ENCODE measurements at regions not wholly inside any gene's neighbourhood (a gene's known extent, or its start where the extent isn't known, plus 50 kb on each side); places are given as distances from the start of the nearest gene placed in this dataset.

DNA sequence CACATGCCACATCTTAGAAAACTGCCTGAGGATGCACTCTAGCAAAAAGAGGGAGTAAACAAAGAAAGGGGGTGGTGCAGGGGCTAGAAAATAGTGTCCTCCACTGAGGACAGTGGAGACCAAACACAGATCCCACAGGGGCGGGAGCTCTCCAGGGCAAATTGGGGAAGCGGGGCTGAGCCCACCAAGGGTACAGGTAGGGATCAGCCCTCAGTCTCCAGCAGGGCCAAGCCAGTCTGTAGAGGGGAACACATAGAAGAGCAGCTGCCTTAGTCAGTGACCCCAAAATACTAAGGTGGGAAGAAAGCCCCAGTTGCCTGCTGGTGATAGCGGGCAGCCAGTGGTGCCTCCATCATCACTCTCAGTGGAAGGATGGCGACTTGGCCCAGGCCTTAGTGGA lies 134.0 kb downstream of the ATPSCKMT start:
- Histone ChIP-seq H2BK20ac (ENCODE audit: low read length) (no peak overlapping the region), H3K9me3 (ENCODE audit: insufficient read depth in 2 of 2, low read depth in 1 of 2, low read length in 1 of 2) (no peaks in the 10 kb centered on the region), H4K91ac (replicated peaks; ENCODE audit: insufficient read length, low read length) (no peak overlapping the region), H2BK5ac (ENCODE audit: low read depth, low read length) (no peak overlapping the region), H3K56ac (replicated peaks; ENCODE audit: insufficient read length, low read depth, low read length) (no peak overlapping the region), H3K79me2 (ENCODE audit: control insufficient read depth in 1 of 2, insufficient read depth in 2 of 2, low read length in 2 of 2) (no peaks in the 10 kb centered on the region), H3K27me3 (replicated peaks in 1 of 4; ENCODE audit: control insufficient read depth in 3 of 4, extremely low read depth in 1 of 4, insufficient read depth in 3 of 4, low read length in 3 of 4) (no peaks in the 10 kb centered on the region; a peak in 1 of 7 replicates), H2BK120ac (replicated peaks; ENCODE audit: low read depth, low read length) (no peak overlapping the region), H4K5ac (ENCODE audit: insufficient read length, low read depth, low read length) (no peak overlapping the region), H2BK15ac (ENCODE audit: low read length) (no peak overlapping the region), H3K4me3 (ENCODE audit: extremely low read depth in 1 of 4, insufficient read depth in 2 of 4, low read depth in 3 of 4, low read length in 4 of 4) (no peak overlapping the region), H3K4me1 (replicated peaks in 1 of 4; ENCODE audit: control insufficient read depth in 3 of 4, insufficient read depth in 4 of 4, low read length in 3 of 4) (no peaks in the 10 kb centered on the region; a peak in 1 of 7 replicates), H3K4ac (replicated peaks; ENCODE audit: insufficient read length, low read depth, low read length) (no peak overlapping the region), H3K36me3 (ENCODE audit: control insufficient read depth in 2 of 4, insufficient read depth in 4 of 4, low read length in 3 of 4) (no peaks in the 10 kb centered on the region), H4K20me1 (replicated peaks in 1 of 2; ENCODE audit: control insufficient read depth in 1 of 2, insufficient read depth in 2 of 2, low read length in 2 of 2) (no peaks in the 10 kb centered on the region), H3K27ac (ENCODE audit: low read depth, low read length) (no peak overlapping the region), H2AK5ac (ENCODE audit: low read depth, low read length) (no peak overlapping the region), H3K23ac (ENCODE audit: insufficient read length) (no peak overlapping the region), H3K18ac (ENCODE audit: extremely low read depth, low read length) (no peak overlapping the region), H3K79me1 (ENCODE audit: low read depth, low read length) (no peaks in the 10 kb centered on the region), H3K23me2 (ENCODE audit: low read depth, low read length) (no peaks in the 10 kb centered on the region), H4K8ac (ENCODE audit: extremely low read depth, insufficient read depth, low read length) (no peak overlapping the region), H2BK12ac (ENCODE audit: low read depth, low read length) (no peak overlapping the region), H3K14ac (ENCODE audit: insufficient read length) (no peak overlapping the region), H3K4me2 (ENCODE audit: insufficient read depth in 1 of 2, low read depth in 2 of 2, low read length in 2 of 2) (no peak overlapping the region), H3K9ac (replicated peaks in 1 of 4; ENCODE audit: extremely low read depth in 1 of 4, low read depth in 3 of 4, low read length in 3 of 4) (no peak overlapping the region), H2AFZ (ENCODE audit: low read length) (no peak overlapping the region)
- POLR2A ChIA-PET (ENCODE audit: partially characterized antibody) = interaction anchor here (1.4 kb wide), 1 partner anchor 13 kb away, joined by 3 read pairs; no protein-coding TSS in a partner anchor
- CTCF ChIA-PET (ENCODE audit: partially characterized antibody) = interaction anchor here (0.9 to 1.9 kb wide), 5 partner anchors 8 to 188 kb away, joined by 3 to 6 read pairs (median 3); no protein-coding TSS in a partner anchor
- no peak for FAIRE-seq
- WGBS, 2 experiments (ENCODE audit: extremely low coverage in 1 of 2, insufficient coverage in 1 of 2, insufficient read length in 1 of 2, insufficient replicate concordance in 2 of 2, low coverage in 1 of 2, low lambda C conversion rate in 2 of 2, missing lambda C conversion rate in 1 of 2) = 93% methylated on average over 4 of the region's 4 CpGs; no CpG with 5 or more reads in 1 of the 2 experiments
- DNase-seq (ENCODE audit: low read depth in 1 of 2, low spot score in 2 of 2) = no peak
